Sigmoid colon (tissue), 4 donors: ENCODE measurements at regions not wholly inside any gene's neighbourhood (a gene's known extent, or its start where the extent isn't known, plus 50 kb on each side); places are given as distances from the start of the nearest gene placed in this dataset.

Experiments
- EP300 ChIP-seq, 4 donors: sonication (generic); formaldehyde crosslinking; IDR thresholded peaks; one replicate each; pipeline ENCODE4 v1.6.1; 2017; ENCODE audit warnings: antibody characterized with exemption in 4 of 4
- TF ChIP-seq, protein P1 (sequence below), 4 experiments: fragments of 450-650 bp in 3 of 4; fragments of 200-600 bp in 1 of 4; IDR thresholded peaks; one replicate each; pipeline ENCODE4 v1.5.1; 2016 to 2019; ENCODE audit warnings: antibody characterized with exemption in 4 of 4, mild to moderate bottlenecking in 3 of 4, moderate library complexity in 2 of 4

DNA sequence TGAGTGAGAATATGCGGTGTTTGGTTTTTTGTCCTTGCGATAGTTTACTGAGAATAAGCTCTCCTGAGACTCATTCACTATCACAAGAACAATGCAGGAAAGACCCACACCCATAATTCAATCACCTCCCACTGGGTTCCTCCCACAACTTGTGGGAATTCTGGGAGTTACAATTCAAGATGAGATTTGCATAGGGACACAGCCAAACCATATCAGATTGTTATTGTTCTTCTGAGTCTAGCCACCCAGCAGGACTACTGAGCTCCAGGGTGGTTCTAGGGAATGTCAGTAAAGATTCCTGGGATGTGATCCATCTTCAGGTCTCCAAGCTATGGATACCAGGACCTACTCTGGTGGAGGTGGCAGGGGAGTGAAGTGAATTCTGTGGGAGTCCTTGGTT is 2075.1 kb upstream of the CDH9 start:
- TF ChIP-seq, protein P1, sequence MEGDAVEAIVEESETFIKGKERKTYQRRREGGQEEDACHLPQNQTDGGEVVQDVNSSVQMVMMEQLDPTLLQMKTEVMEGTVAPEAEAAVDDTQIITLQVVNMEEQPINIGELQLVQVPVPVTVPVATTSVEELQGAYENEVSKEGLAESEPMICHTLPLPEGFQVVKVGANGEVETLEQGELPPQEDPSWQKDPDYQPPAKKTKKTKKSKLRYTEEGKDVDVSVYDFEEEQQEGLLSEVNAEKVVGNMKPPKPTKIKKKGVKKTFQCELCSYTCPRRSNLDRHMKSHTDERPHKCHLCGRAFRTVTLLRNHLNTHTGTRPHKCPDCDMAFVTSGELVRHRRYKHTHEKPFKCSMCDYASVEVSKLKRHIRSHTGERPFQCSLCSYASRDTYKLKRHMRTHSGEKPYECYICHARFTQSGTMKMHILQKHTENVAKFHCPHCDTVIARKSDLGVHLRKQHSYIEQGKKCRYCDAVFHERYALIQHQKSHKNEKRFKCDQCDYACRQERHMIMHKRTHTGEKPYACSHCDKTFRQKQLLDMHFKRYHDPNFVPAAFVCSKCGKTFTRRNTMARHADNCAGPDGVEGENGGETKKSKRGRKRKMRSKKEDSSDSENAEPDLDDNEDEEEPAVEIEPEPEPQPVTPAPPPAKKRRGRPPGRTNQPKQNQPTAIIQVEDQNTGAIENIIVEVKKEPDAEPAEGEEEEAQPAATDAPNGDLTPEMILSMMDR (IDR thresholded peaks at IDR 0.05): no peak
- TF ChIP-seq EP300 (IDR thresholded peaks at IDR 0.05): no peak
